ENCODE measurements at regions not wholly inside any gene's neighbourhood (a gene's known extent, or its start where the extent isn't known, plus 50 kb on each side); places are given as distances from the start of the nearest gene placed in this dataset.
"Not testable (repeated sequence)": the region's sequence is repeated elsewhere in the genome, so short reads cannot be mapped to it uniquely, and the experiment has no call there.

DNA sequence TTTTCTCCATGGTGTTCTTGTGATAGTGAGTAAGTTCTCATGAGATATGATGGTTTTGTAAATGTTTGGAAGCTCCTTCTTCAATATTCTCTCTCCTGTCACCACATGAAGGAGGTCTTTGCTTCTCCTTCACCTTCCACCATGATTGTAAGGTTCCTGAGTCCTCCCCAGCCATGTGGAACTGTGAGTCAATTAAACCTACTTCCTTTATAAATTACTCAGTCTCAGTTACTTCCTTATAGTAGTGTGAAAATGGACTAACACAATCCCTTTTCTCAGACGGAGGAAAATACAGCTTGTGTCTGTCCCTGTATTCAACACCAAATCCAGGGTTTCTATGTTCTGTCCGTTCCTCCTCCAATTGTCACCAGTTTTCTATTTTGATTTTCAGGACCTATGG, 181.0 kb downstream of the ALDH8A1 start:
- CTCF ChIA-PET, result interaction anchor here (1.1 kb wide), 1 partner anchor 83 kb away, joined by 3 read pairs; no protein-coding TSS in a partner anchor
- DNase-seq (ENCODE audit: low read depth), result no peak
- TF ChIP-seq, protein P1, sequence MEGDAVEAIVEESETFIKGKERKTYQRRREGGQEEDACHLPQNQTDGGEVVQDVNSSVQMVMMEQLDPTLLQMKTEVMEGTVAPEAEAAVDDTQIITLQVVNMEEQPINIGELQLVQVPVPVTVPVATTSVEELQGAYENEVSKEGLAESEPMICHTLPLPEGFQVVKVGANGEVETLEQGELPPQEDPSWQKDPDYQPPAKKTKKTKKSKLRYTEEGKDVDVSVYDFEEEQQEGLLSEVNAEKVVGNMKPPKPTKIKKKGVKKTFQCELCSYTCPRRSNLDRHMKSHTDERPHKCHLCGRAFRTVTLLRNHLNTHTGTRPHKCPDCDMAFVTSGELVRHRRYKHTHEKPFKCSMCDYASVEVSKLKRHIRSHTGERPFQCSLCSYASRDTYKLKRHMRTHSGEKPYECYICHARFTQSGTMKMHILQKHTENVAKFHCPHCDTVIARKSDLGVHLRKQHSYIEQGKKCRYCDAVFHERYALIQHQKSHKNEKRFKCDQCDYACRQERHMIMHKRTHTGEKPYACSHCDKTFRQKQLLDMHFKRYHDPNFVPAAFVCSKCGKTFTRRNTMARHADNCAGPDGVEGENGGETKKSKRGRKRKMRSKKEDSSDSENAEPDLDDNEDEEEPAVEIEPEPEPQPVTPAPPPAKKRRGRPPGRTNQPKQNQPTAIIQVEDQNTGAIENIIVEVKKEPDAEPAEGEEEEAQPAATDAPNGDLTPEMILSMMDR (IDR thresholded peaks at IDR 0.05; ENCODE audit: insufficient read depth, low read depth, low read length), result no peak
- no peaks in the 10 kb centered on the region for H3K36me3 ChIP-seq (ENCODE audit: control insufficient read depth, insufficient read depth, low read length)
- H3K4me3 ChIP-seq (ENCODE audit: low read depth, low read length), result no peak overlapping the region
- POLR2A ChIA-PET, result no interaction called here
- no peaks in the 10 kb centered on the region for H3K27me3 ChIP-seq (ENCODE audit: control insufficient read depth, insufficient read depth, low read length)

DNA sequence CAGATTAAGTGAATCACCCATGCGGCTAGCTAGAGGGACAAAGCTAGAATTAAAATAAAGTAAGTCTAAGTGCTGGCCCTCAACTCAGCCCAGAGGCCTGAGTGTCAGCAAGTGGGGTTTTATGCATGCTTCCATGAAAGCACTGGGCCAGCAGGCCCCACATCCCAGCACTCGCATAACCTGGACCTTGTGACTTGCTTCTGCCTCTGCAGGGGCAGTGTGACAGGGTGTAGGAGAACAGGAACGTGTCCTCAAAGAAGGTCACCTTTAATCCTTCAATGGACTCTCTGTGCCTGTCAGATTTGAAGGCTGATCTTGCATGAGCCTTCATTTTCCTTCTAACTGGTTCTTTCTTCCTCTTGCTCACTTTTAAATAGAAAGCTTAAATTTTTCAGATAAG, 183.4 kb downstream of the ALDH8A1 start:
- no peak overlapping the region for H3K4me3 ChIP-seq (ENCODE audit: low read depth, low read length)
- DNase-seq (ENCODE audit: low read depth), result no peak
- no peaks in the 10 kb centered on the region for H3K36me3 ChIP-seq (ENCODE audit: control insufficient read depth, insufficient read depth, low read length)
- no peaks in the 10 kb centered on the region for H3K27me3 ChIP-seq (ENCODE audit: control insufficient read depth, insufficient read depth, low read length)
- CTCF ChIA-PET, result interaction anchor here (1.3 kb wide), 1 partner anchor 12 kb away, joined by 3 read pairs; no protein-coding TSS in a partner anchor
- TF ChIP-seq, protein P1 (IDR thresholded peaks at IDR 0.05; ENCODE audit: insufficient read depth, low read depth, low read length), result no peak
- POLR2A ChIA-PET, result no interaction called here

DNA sequence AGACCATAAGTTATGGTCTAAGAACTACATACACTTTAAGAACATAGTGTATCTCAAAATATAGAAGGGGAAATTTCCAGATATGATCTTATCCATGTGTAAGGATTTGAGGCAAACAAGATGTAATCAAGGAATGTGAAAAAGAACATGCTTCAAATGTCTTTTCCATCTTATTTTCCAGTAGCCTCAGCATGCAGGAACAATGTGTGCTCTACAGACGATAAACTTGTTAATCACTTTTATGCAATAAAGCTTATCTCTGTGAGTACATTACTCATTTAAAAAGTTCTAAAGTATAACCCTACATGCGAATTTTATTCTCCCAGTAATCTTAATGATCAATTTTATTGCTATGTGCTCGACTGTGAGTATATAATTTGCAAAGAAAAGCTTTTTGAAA, 185.2 kb downstream of the ALDH8A1 start:
- CTCF ChIA-PET, result interaction anchor here (0.9 kb wide), 1 partner anchor 22 kb away, joined by 3 read pairs; no protein-coding TSS in a partner anchor
- DNase-seq (ENCODE audit: low read depth), result no peak

DNA sequence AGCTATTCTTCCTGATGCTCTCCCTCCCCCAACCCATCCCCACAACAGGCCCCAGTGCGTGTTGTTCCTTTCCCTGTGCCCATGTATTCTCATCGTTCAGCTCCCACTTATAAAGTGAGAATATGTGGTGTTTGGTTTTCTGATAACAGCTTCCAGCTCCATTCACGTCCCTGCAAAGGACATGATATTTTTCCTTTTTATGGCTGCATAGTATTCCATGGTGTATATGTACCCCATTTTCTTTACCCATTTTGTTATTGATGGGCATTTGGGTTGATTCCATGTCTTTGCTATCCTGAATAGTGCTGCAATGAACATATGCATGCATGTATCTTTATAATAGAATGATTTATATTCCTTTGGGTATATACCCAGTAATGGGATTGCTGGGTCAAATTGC, 186.3 kb downstream of the ALDH8A1 start:
- DNase-seq (ENCODE audit: low read depth); CTCF ChIA-PET; H3K27me3 ChIP-seq (ENCODE audit: control insufficient read depth, insufficient read depth, low read length); H3K4me3 ChIP-seq (ENCODE audit: low read depth, low read length); POLR2A ChIA-PET; H3K36me3 ChIP-seq (ENCODE audit: control insufficient read depth, insufficient read depth, low read length): not testable (repeated sequence)

More for the DNA sequence above, 185.2 kb downstream of the ALDH8A1 start:
- TF ChIP-seq, protein P1 (IDR thresholded peaks at IDR 0.05; ENCODE audit: insufficient read depth, low read depth, low read length), result no peak
- H3K36me3 ChIP-seq (ENCODE audit: control insufficient read depth, insufficient read depth, low read length), result no peaks in the 10 kb centered on the region
- no peak overlapping the region for H3K4me3 ChIP-seq (ENCODE audit: low read depth, low read length)
- no peaks in the 10 kb centered on the region for H3K27me3 ChIP-seq (ENCODE audit: control insufficient read depth, insufficient read depth, low read length)
- POLR2A ChIA-PET, result no interaction called here

DNA sequence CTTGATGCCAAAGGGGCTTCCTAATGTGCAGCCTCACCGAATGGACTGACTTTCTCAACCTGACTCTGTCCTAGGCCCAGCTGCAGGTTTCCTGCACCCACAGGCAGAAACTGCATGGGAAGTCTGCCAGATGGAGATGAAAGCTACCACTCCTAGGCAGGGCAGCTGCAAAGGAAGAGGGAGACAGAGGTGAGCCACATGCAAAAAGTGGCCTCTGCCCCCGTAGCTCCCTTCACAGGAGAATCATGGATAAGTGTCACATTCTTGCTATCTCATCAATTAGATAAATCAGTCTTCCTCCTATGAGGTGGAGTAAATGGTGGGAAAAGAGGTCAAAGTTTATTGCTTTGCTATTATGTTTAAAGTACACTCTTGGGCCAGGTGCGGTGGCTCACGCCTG, 191.3 kb downstream of the ALDH8A1 start:
- CTCF ChIA-PET, result interaction anchor here (1.4 kb wide), 1 partner anchor 15 kb away, joined by 3 read pairs; no protein-coding TSS in a partner anchor
- TF ChIP-seq, protein P1 (IDR thresholded peaks at IDR 0.05; ENCODE audit: insufficient read depth, low read depth, low read length), result no peak
- no peak for DNase-seq (ENCODE audit: low read depth)
- Histone ChIP-seq H3K36me3 (ENCODE audit: control insufficient read depth, insufficient read depth, low read length) (no peaks in the 10 kb centered on the region), H3K4me3 (ENCODE audit: low read depth, low read length) (no peak overlapping the region), H3K27me3 (ENCODE audit: control insufficient read depth, insufficient read depth, low read length) (no peaks in the 10 kb centered on the region)
- POLR2A ChIA-PET, result no interaction called here

DNA sequence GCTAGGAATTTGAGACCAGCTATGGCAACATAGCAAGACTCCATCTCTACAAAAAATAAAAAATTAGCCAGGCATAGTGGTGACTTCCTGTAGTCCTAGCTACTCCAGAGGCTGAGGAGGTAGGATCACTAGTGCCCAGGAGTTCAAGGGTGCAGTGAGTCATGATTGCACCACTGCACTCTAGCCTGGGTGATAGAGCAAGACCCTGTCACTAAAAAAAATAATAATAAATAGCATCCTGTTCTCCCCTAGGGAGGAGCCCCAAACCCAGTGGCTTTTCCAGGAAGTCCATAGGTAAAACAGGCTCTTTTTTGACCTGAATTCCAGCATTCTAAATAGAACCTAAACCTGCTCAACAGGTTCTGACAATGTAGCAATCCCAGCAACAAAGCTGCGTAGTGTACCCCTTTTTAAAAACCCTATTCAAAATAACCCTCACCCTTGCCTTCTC, 192.0 kb downstream of the ALDH8A1 start:
- H3K27me3 ChIP-seq (ENCODE audit: control insufficient read depth, insufficient read depth, low read length), result no peaks in the 10 kb centered on the region
- no peaks in the 10 kb centered on the region for H3K36me3 ChIP-seq (ENCODE audit: control insufficient read depth, insufficient read depth, low read length)
- TF ChIP-seq, protein P1 (IDR thresholded peaks at IDR 0.05; ENCODE audit: insufficient read depth, low read depth, low read length), result no peak
- DNase-seq (ENCODE audit: low read depth), result no peak
- POLR2A ChIA-PET, result no interaction called here
- CTCF ChIA-PET, result interaction anchor here (1.3 kb wide), 1 partner anchor 27 kb away, joined by 3 read pairs; no protein-coding TSS in a partner anchor
- no peak overlapping the region for H3K4me3 ChIP-seq (ENCODE audit: low read depth, low read length)

All from BJ (cell line).